GM12878 (cell line): ENCODE measurements at regions not wholly inside any gene's neighbourhood (a gene's known extent, or its start where the extent isn't known, plus 50 kb on each side); places are given as distances from the start of the nearest gene placed in this dataset.

Experiments used
- ATAC-seq: fragments of 200-7000 bp; cut with Tn5 transposase; 3 replicates; pipeline ENCODE4 v1.9.1; 2020; ENCODE audit warnings: mild to moderate bottlenecking, moderate library complexity
- BruUV-seq: library from RNA; stranded (reverse); fragments of 400-500 nt; replicated peaks from 2 replicates; lab custom pipeline; 2021; lab: Mats Ljungman, UMichigan
- CTCF ChIA-PET: fragments of 300-600 bp; sonication (Branson Sonifier 250); formaldehyde crosslinking; extraction: SDS; loops from one replicate; lab custom pipeline; 2021; ENCODE audit warnings: inconsistent platforms; lab: Yijun Ruan, JAX
- POLR2A ChIA-PET: fragments of 350-600 bp; formaldehyde crosslinking; extraction: SDS; loops from one replicate; lab custom pipeline; 2021; ENCODE audit warnings: inconsistent platforms; lab: Charles Lee
- RAD21 ChIA-PET: fragments of 300-600 bp; sonication (Branson Sonifier 250); formaldehyde crosslinking; loops from one replicate; lab custom pipeline; 2023; ENCODE audit warnings: antibody characterized with exemption; ENCODE audit not compliant: unreplicated experiment; lab: Charles Lee
- SMC1A ChIA-PET: fragments of 300-600 bp; sonication (Branson Sonifier 250); formaldehyde crosslinking; loops from one replicate; lab custom pipeline; 2023; ENCODE audit not compliant: unreplicated experiment, uncharacterized antibody; lab: Charles Lee
- DNase-seq: peaks from one replicate; pipeline ENCODE4 v3.0.0-alpha.2; 2011; ENCODE audit warnings: low read depth, low spot score
- FAIRE-seq: peaks from 3 replicates; lab custom pipeline; 2011; peaks lifted over from hg19 to GRCh38; lab: Jason Lieb, UNC
- H2AFZ ChIP-seq: 2 replicates; pipeline ENCODE4 v1.6.0; 2011; ENCODE audit warnings: low read depth, low read length, control low read depth; ENCODE audit not compliant: control insufficient read depth
- H3K27ac ChIP-seq: 2 replicates; pipeline ENCODE4 v1.5.1; 2011; ENCODE audit warnings: control low read depth; ENCODE audit not compliant: control insufficient read depth, insufficient read depth
- H3K27me3 ChIP-seq, 2 experiments: replicated peaks in 1 of 2; 2 replicates each; pipeline versions ENCODE4 v1.6.0 to v1.6.1; 2011; ENCODE audit warnings: low read length in 1 of 2; ENCODE audit not compliant: control insufficient read depth in 2 of 2, insufficient read depth in 2 of 2
- H3K36me3 ChIP-seq, 2 experiments: 2 replicates each; pipeline ENCODE4 v1.5.1; 2011; ENCODE audit warnings: low read length in 1 of 2; ENCODE audit not compliant: control insufficient read depth in 2 of 2, insufficient read depth in 2 of 2
- H3K4me1 ChIP-seq: 2 replicates; pipeline ENCODE4 v1.6.1; 2011; ENCODE audit warnings: mild to moderate bottlenecking, low read length, moderate library complexity, mixed read lengths; ENCODE audit not compliant: control insufficient read depth, insufficient read depth
- H3K4me2 ChIP-seq: 2 replicates; pipeline ENCODE4 v1.6.0; 2011; ENCODE audit warnings: control low read depth; ENCODE audit not compliant: control insufficient read depth, insufficient read depth
- H3K4me3 ChIP-seq: fragments of 200-600 bp; sonication (generic); 2 replicates; pipeline ENCODE4 v1.5.1; 2016
- H3K79me2 ChIP-seq: 2 replicates; pipeline ENCODE4 v1.6.0; 2011; ENCODE audit warnings: low read length; ENCODE audit not compliant: control insufficient read depth, insufficient read depth
- H3K9ac ChIP-seq: 2 replicates; pipeline ENCODE4 v1.8.0; 2011; ENCODE audit warnings: low read length, control low read depth, mixed read lengths; ENCODE audit not compliant: control insufficient read depth, insufficient read depth
- H3K9me3 ChIP-seq: replicated peaks from 3 replicates; pipeline ENCODE4 v1.5.1; 2011; ENCODE audit warnings: mild to moderate bottlenecking, low read length; ENCODE audit not compliant: control insufficient read depth, insufficient read depth
- H4K20me1 ChIP-seq: 2 replicates; pipeline ENCODE4 v1.6.0; 2011; ENCODE audit not compliant: control insufficient read depth, insufficient read depth
- BCL11A ChIP-seq: IDR thresholded peaks from 2 replicates; pipeline ENCODE4 v1.6.1; 2011; ENCODE audit warnings: low read depth, low read length
- BHLHE40 ChIP-seq, 2 experiments: fragments of 450-650 bp in 1 of 2; IDR thresholded peaks; 2 replicates each; pipeline ENCODE4 v1.6.1; 2011 to 2017; ENCODE audit warnings: low read depth in 2 of 2, borderline replicate concordance in 1 of 2, improper control_type of control experiment in 1 of 2, low read length in 1 of 2, mild to moderate bottlenecking in 1 of 2
- CHD2 ChIP-seq: IDR thresholded peaks from 2 replicates; pipeline ENCODE4 v1.6.1; 2011; ENCODE audit warnings: low read depth, low read length, improper control_type of control experiment, borderline replicate concordance
- EP300 ChIP-seq, 2 experiments: fragments of 150-350 bp in 1 of 2; IDR thresholded peaks; 2 replicates each; pipeline ENCODE4 v1.6.1; 2011 to 2012; ENCODE audit warnings: low read depth in 2 of 2, low read length in 2 of 2, borderline replicate concordance in 1 of 2, improper control_type of control experiment in 1 of 2, inconsistent platforms in 1 of 2; ENCODE audit not compliant: control insufficient read depth in 1 of 2
- GATAD2B ChIP-seq: fragments of 450-650 bp; conservative IDR thresholded peaks from 2 replicates; pipeline ENCODE4 v1.6.1; 2017; ENCODE audit warnings: low read depth, mild to moderate bottlenecking, moderate library complexity
- HCFC1 ChIP-seq: fragments of 150-350 bp; IDR thresholded peaks from 2 replicates; pipeline ENCODE4 v1.6.1; 2014; ENCODE audit warnings: low read length
- IKZF1 ChIP-seq: fragments of 450-650 bp; conservative IDR thresholded peaks from 2 replicates; pipeline ENCODE4 v1.6.1; 2017; ENCODE audit warnings: antibody characterized with exemption, mild to moderate bottlenecking
- IRF3 ChIP-seq: fragments of 450-650 bp; IDR thresholded peaks from 2 replicates; pipeline ENCODE4 v1.6.1; 2014; ENCODE audit warnings: mild to moderate bottlenecking
- JUNB ChIP-seq: IDR thresholded peaks from 2 replicates; pipeline ENCODE4 v1.6.1; 2016; ENCODE audit warnings: antibody characterized with exemption, mild to moderate bottlenecking
- NFIC ChIP-seq: IDR thresholded peaks from 2 replicates; pipeline ENCODE4 v1.6.1; 2012; ENCODE audit warnings: low read depth, mild to moderate bottlenecking, inconsistent platforms, low read length, moderate library complexity
- NR2F1 ChIP-seq: fragments of 450-650 bp; conservative IDR thresholded peaks from 2 replicates; pipeline ENCODE4 v1.6.1; 2017; ENCODE audit warnings: mild to moderate bottlenecking
- POU2F2 ChIP-seq: IDR thresholded peaks from 3 replicates; pipeline ENCODE4 v1.6.1; 2011; ENCODE audit warnings: low read depth, mild to moderate bottlenecking, low read length, borderline replicate concordance
- RAD21 ChIP-seq: IDR thresholded peaks from 2 replicates; pipeline ENCODE4 v1.6.1; 2011; ENCODE audit warnings: mild to moderate bottlenecking, low read depth, low read length, moderate library complexity; ENCODE audit not compliant: insufficient read depth
- SMC3 ChIP-seq: IDR thresholded peaks from 2 replicates; pipeline ENCODE4 v1.6.1; 2011; ENCODE audit warnings: low read length, improper control_type of control experiment, borderline replicate concordance
- SP1 ChIP-seq: IDR thresholded peaks from one replicate; pipeline ENCODE4 v1.6.1; 2011; ENCODE audit warnings: low read depth, low read length
- SREBF2 ChIP-seq: IDR thresholded peaks from 2 replicates; pipeline ENCODE4 v1.6.1; 2012; ENCODE audit warnings: mild to moderate bottlenecking, low read length
- ZBTB11 ChIP-seq: fragments of 450-650 bp; formaldehyde crosslinking; IDR thresholded peaks from 2 replicates; pipeline ENCODE4 v1.5.0; 2022; ENCODE audit warnings: mild to moderate bottlenecking, missing genetic modification characterization
- WGBS: methylation state at CpG from one replicate; pipeline ENCODE4 v1.1.6; 2016; ENCODE audit warnings: low lambda C conversion rate; ENCODE audit not compliant: insufficient replicate concordance, insufficient coverage; ENCODE audit errors: missing lambda C conversion rate; 5-methylcytosine and 5-hydroxymethylcytosine counted together
- in situ Hi-C: fragments of 300-500 bp; cut with MboI; formaldehyde crosslinking; loops from 9 replicates; pipeline ENCODE4 v1.14.3; 2018; ENCODE audit warnings: mixed read lengths
- intact Hi-C: fragments of 100-400 bp; cut with micrococcal nuclease; formaldehyde crosslinking; loops from one replicate; pipeline ENCODE4 v1.14.2; 2022; ENCODE audit not compliant: unreplicated experiment

- no peaks in the 10 kb centered on the region for H3K79me2 ChIP-seq
- SMC1A ChIA-PET: interaction anchor here (0.8 to 1.5 kb wide), 4 partner anchors 111 to 338 kb away, joined by 3 to 6 read pairs (median 3); no protein-coding TSS in a partner anchor
- in situ Hi-C loops (no loop called here), intact Hi-C loops (loop anchor here (2.0 kb wide), 2 partner anchors 324 to 962 kb away; no protein-coding TSS in a partner anchor)
- no peaks in the 10 kb centered on the region; the same call in 1 of the 2 replicates for H3K4me1 ChIP-seq
- peaks cover 3 to 4% of the 10 kb centered on the region in 2 experiments; a peak in 2 of 4 replicates for H3K27me3 ChIP-seq
- ATAC-seq (peak; percentile 98), FAIRE-seq (no peak), DNase-seq (peak; percentile 12)
- no TSS peak for BruUV-seq
- 9% methylated on average over 41 of the region's 41 CpGs for WGBS
- no peaks in the 10 kb centered on the region for H4K20me1 ChIP-seq
- no peak overlapping the region for H2AFZ ChIP-seq
- CTCF ChIA-PET: interaction anchor here (0.6 to 1.7 kb wide), 16 partner anchors 8 to 963 kb away, joined by 3 to 6 read pairs (median 4); no protein-coding TSS in a partner anchor
- H3K9me3 ChIP-seq: no peaks in the 10 kb centered on the region
- no peaks in the 10 kb centered on the region for H3K36me3 ChIP-seq
- no peak overlapping the region for H3K4me2 ChIP-seq
- no peak overlapping the region for H3K27ac ChIP-seq
- no peak overlapping the region for H3K4me3 ChIP-seq
- RAD21 ChIA-PET: interaction anchor here (1.2 to 1.9 kb wide), 3 partner anchors 331 to 963 kb away, joined by 3 to 7 read pairs (median 5); no protein-coding TSS in a partner anchor
- POLR2A ChIA-PET: interaction anchor here (0.6 kb wide), 1 partner anchor 192 kb away, joined by 3 read pairs; no protein-coding TSS in a partner anchor
- H3K9ac ChIP-seq: no peak overlapping the region
- peak; percentile 23 to 52; a peak in 1 of 4 replicates for TF ChIP-seq BHLHE40 (IDR thresholded peaks at IDR 0.05; ENCODE audit: borderline replicate concordance in 1 of 2, low read depth in 2 of 2, low read length in 1 of 2)
- TF ChIP-seq ZBTB11 (CRISPR knock-in tag): no peak
- TF ChIP-seq JUNB: no peak
- peak; percentile 9 to 32; a peak in 1 of 4 replicates for TF ChIP-seq EP300 (IDR thresholded peaks at IDR 0.05; ENCODE audit: borderline replicate concordance in 1 of 2, control insufficient read depth in 1 of 2, low read depth in 2 of 2, low read length in 2 of 2)
- 0 out of 2 replicates have a peak, but pooled peaks have one; percentile 29 for TF ChIP-seq CHD2
- 0 out of 2 replicates have a peak, but pooled peaks have one; percentile 38 for TF ChIP-seq BCL11A
- TF ChIP-seq IKZF1: peak; percentile 39; the same call in 1 of the 2 replicates
- no peak for TF ChIP-seq IRF3
- TF ChIP-seq SREBF2: peak; percentile 74; the same call in 1 of the 2 replicates
- peak; percentile 74 for TF ChIP-seq SMC3
- TF ChIP-seq HCFC1: peak; percentile 24; the same call in 1 of the 2 replicates
- no peak for TF ChIP-seq NFIC
- TF ChIP-seq POU2F2: 0 out of 3 replicates have a peak, but pooled peaks have one; percentile 8
- TF ChIP-seq RAD21: peak; percentile 75
- 0 out of 2 replicates have a peak, but pooled peaks have one; percentile 44 for TF ChIP-seq GATAD2B
- TF ChIP-seq NR2F1: peak; percentile 40; the same call in 1 of the 2 replicates
- TF ChIP-seq SP1: no peak
Observed at GRCh38 chr11:15650105-15650938, 535.6 kb downstream of the INSC start.
